ENCODE measurements at regions not wholly inside any gene's neighbourhood (a gene's known extent, or its start where the extent isn't known, plus 50 kb on each side); places are given as distances from the start of the nearest gene placed in this dataset.

DNA sequence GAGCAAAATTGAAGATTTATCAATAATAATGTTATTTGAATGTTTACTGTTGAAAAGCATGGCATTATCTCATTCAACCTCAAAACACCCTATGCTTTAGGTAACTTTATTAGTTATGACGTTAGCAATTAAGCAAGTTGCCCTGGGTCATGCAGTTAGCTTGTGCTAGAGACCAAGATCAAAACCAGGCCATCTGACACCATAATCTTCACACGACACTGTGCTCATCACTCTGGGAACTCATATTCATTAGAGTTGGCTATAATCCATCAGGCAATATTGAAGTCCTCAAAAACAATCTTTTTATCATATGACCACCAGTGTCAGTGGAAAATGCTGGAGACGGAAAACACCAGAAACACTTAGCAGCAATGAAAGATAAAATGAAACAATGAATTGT lies 253.5 kb downstream of the PCDH20 start:
- ATAC-seq (no peak), DNase-seq (no peak)
- H3K27me3 ChIP-seq (ENCODE audit: control insufficient read depth in 2 of 2, insufficient read depth in 2 of 2, low read length in 2 of 2): no peaks in the 10 kb centered on the region
- Mint-ChIP-seq H3K9me3 (peaks cover 0 to 13% (median 2%) of the 10 kb centered on the region in 11 donors), H3K27me3 (no peaks in the 10 kb centered on the region), H3K4me1 (no peaks in the 10 kb centered on the region), H3K4me3 (no peak overlapping the region), H3K27ac (no peak overlapping the region), H3K36me3 (no peaks in the 10 kb centered on the region)
- POLR2A ChIA-PET: no interaction called here
- no peaks in the 10 kb centered on the region for H3K36me3 ChIP-seq (ENCODE audit: control insufficient read depth in 2 of 3, insufficient read depth in 3 of 3, low read length in 3 of 3)
- intact Hi-C loops (cut with micrococcal nuclease): no loop called here
- CTCF ChIA-PET: no interaction called here
- H3K4me3 ChIP-seq (ENCODE audit: low read length): no peak overlapping the region
- no peaks in the 10 kb centered on the region for H3K4me1 ChIP-seq (ENCODE audit: control insufficient read depth in 2 of 2, insufficient read depth in 2 of 2, low read length in 2 of 2)
- H3K9me3 ChIP-seq (ENCODE audit: control insufficient read depth in 2 of 3, low read length in 3 of 3): no peaks in the 10 kb centered on the region
- no peak overlapping the region for H3K27ac ChIP-seq (ENCODE audit: low read depth, low read length)

DNA sequence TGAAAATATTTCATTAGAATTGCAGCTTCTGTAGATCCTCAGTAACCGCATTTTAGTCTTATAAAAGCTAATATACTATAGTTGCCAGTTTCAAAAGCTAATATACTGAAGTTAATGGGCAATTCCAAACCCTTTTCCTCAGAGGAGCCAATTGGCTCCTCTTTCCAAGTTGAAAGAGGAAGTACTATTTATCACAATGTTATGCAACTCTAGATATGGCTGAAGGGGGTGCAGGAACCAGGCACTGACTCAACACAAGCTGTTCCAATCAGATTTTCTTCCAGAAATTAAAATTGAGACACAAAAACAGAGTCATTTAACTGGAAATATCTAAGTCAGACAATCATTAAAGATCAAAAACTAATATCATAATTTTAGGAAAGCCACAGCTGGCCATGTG lies 258.9 kb downstream of the PCDH20 start:
- H3K4me1 ChIP-seq (ENCODE audit: control insufficient read depth in 2 of 2, insufficient read depth in 2 of 2, low read length in 2 of 2): no peaks in the 10 kb centered on the region
- no peaks in the 10 kb centered on the region for H3K36me3 ChIP-seq (ENCODE audit: control insufficient read depth in 2 of 3, insufficient read depth in 3 of 3, low read length in 3 of 3)
- ATAC-seq: no peak
- Mint-ChIP-seq H3K36me3 (no peaks in the 10 kb centered on the region), H3K27ac (no peak overlapping the region), H3K4me3 (no peak overlapping the region), H3K27me3 (no peaks in the 10 kb centered on the region), H3K4me1 (no peaks in the 10 kb centered on the region), H3K9me3 (peaks cover 0 to 24% (median 3%) of the 10 kb centered on the region in 11 donors)
- DNase-seq: no peak
- H3K9me3 ChIP-seq (ENCODE audit: control insufficient read depth in 2 of 3, low read length in 3 of 3): no peaks in the 10 kb centered on the region
- ChIA-PET CTCF (no interaction called here), POLR2A (no interaction called here)
- intact Hi-C loops (cut with micrococcal nuclease): no loop called here
- no peak overlapping the region for H3K27ac ChIP-seq (ENCODE audit: low read depth, low read length)
- H3K27me3 ChIP-seq (ENCODE audit: control insufficient read depth in 2 of 2, insufficient read depth in 2 of 2, low read length in 2 of 2): no peaks in the 10 kb centered on the region
- no peak overlapping the region for H3K4me3 ChIP-seq (ENCODE audit: low read length)

DNA sequence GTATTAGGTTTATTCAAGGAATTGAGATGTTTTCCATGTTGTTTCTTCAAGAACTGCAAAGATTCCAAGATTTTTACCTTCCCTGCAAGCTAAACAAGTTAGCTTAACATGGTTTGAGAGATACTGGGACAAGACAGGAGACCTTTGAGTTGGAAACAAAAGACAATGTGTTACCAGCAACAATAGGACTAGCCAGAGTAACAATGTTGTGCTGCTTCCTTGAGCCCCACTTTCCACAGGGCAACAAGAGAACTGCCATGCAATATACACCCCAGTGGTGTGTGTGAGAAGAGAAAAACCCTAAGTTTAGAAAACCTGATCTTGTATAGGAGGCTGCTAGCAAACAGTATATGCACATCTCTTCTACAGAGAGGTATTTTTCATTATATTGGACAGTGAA lies 264.6 kb downstream of the PCDH20 start:
- Mint-ChIP-seq H3K27ac (no peak overlapping the region), H3K9me3 (peaks cover 0 to 22% (median 7%) of the 10 kb centered on the region in 11 donors), H3K36me3 (no peaks in the 10 kb centered on the region), H3K4me3 (no peak overlapping the region), H3K4me1 (no peaks in the 10 kb centered on the region), H3K27me3 (no peaks in the 10 kb centered on the region)
- H3K27ac ChIP-seq (ENCODE audit: low read depth, low read length): no peak overlapping the region
- POLR2A ChIA-PET: no interaction called here
- no peak overlapping the region for H3K4me3 ChIP-seq (ENCODE audit: low read length)
- intact Hi-C loops (cut with micrococcal nuclease): no loop called here
- ATAC-seq (no peak), DNase-seq (no peak)
- CTCF ChIA-PET: no interaction called here
- H3K27me3 ChIP-seq (ENCODE audit: control insufficient read depth in 2 of 2, insufficient read depth in 2 of 2, low read length in 2 of 2): no peaks in the 10 kb centered on the region
- H3K36me3 ChIP-seq (ENCODE audit: control insufficient read depth in 2 of 3, insufficient read depth in 3 of 3, low read length in 3 of 3): no peaks in the 10 kb centered on the region
- H3K9me3 ChIP-seq (ENCODE audit: control insufficient read depth in 2 of 3, low read length in 3 of 3): no peaks in the 10 kb centered on the region
- H3K4me1 ChIP-seq (ENCODE audit: control insufficient read depth in 2 of 2, insufficient read depth in 2 of 2, low read length in 2 of 2): no peaks in the 10 kb centered on the region

DNA sequence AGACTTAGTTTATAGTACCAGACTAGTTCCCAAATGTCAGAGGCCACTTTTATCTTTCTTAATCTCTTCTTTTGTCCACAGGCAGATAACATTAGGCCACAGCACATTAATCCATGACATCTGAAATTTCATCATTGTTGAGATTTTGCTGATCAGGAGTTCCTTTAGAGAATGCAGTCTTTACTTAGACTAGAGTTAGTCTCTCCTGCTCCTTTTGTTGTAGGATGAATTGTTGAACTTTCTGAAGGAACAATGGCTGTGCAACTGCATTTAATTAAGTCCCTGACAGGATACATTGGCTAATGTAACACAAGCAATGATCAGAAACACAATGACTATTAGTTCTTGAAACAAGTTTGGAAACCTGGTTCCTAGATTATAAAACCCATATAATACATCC lies 266.3 kb downstream of the PCDH20 start:
- DNase-seq (no peak), ATAC-seq (no peak)
- no peaks in the 10 kb centered on the region for H3K36me3 Mint-ChIP-seq
- H3K27ac ChIP-seq (ENCODE audit: low read depth, low read length): no peak overlapping the region
- H3K4me1 Mint-ChIP-seq: no peaks in the 10 kb centered on the region
- no peaks in the 10 kb centered on the region for H3K4me1 ChIP-seq (ENCODE audit: control insufficient read depth in 2 of 2, insufficient read depth in 2 of 2, low read length in 2 of 2)
- no peaks in the 10 kb centered on the region for H3K27me3 Mint-ChIP-seq
- H3K27ac Mint-ChIP-seq: no peak overlapping the region
- H3K4me3 ChIP-seq (ENCODE audit: low read length): no peak overlapping the region
- intact Hi-C loops (cut with micrococcal nuclease): no loop called here
- H3K36me3 ChIP-seq (ENCODE audit: control insufficient read depth in 2 of 3, insufficient read depth in 3 of 3, low read length in 3 of 3): no peaks in the 10 kb centered on the region
- H3K4me3 Mint-ChIP-seq: no peak overlapping the region
- no peaks in the 10 kb centered on the region for H3K27me3 ChIP-seq (ENCODE audit: control insufficient read depth in 2 of 2, insufficient read depth in 2 of 2, low read length in 2 of 2)
- POLR2A ChIA-PET: no interaction called here
- H3K9me3 ChIP-seq (ENCODE audit: control insufficient read depth in 2 of 3, low read length in 3 of 3): peaks cover 0 to 6% (median 0%) of the 10 kb centered on the region in 3 experiments
- CTCF ChIA-PET: no interaction called here
- peaks cover 1 to 22% (median 11%) of the 10 kb centered on the region in 11 donors for H3K9me3 Mint-ChIP-seq

DNA sequence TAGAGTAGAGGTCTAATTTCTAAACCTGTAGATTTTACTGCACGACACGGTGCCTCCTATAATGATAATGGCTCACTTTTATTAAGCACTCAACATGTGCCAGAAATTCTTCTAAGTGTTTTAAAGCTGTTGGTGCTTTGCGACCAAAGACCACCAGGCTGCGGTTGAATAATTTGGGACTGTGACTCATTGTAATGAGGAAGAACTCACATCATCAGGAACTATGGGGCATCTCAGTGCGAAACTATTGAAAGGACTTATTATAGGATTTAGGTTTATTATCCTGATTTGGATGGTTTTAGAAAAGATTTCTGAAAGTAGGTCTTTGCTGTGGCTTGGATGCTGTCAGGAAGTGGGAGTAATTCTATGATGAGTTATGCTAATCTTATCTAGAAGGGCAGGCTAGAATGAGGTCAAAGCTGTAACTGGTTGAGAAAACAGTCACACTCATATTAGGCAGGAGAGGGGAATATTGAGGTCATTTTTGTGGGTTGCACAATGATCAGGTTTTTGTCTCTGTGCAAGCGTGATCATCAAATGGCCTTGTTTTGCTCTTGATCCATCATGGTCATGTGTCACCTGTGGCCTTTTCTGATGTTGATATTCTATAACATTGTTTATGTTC lies 266.8 kb downstream of the PCDH20 start:
- no peak overlapping the region for H3K27ac ChIP-seq (ENCODE audit: low read depth, low read length)
- no peaks in the 10 kb centered on the region for H3K36me3 ChIP-seq (ENCODE audit: control insufficient read depth in 2 of 3, insufficient read depth in 3 of 3, low read length in 3 of 3)
- no peak for DNase-seq
- ATAC-seq: no peak
- no peaks in the 10 kb centered on the region for H3K4me1 ChIP-seq (ENCODE audit: control insufficient read depth in 2 of 2, insufficient read depth in 2 of 2, low read length in 2 of 2)
- ChIA-PET CTCF (interaction anchor here (0.6 kb wide), 1 partner anchor 1091 kb away, joined by 4 read pairs; no protein-coding TSS in a partner anchor), POLR2A (no interaction called here)
- Mint-ChIP-seq H3K27me3 (no peaks in the 10 kb centered on the region), H3K27ac (no peak overlapping the region), H3K4me1 (no peaks in the 10 kb centered on the region), H3K4me3 (no peak overlapping the region), H3K36me3 (peaks cover 0 to under 1% (median 0%) of the 10 kb centered on the region in 5 donors), H3K9me3 (peaks cover 1 to 23% (median 11%) of the 10 kb centered on the region in 11 donors)
- intact Hi-C loops (cut with micrococcal nuclease): no loop called here
- no peaks in the 10 kb centered on the region for H3K27me3 ChIP-seq (ENCODE audit: control insufficient read depth in 2 of 2, insufficient read depth in 2 of 2, low read length in 2 of 2)
- H3K4me3 ChIP-seq (ENCODE audit: low read length): no peak overlapping the region
- H3K9me3 ChIP-seq (ENCODE audit: control insufficient read depth in 2 of 3, low read length in 3 of 3): peaks cover 0 to 6% (median 0%) of the 10 kb centered on the region in 3 experiments

DNA sequence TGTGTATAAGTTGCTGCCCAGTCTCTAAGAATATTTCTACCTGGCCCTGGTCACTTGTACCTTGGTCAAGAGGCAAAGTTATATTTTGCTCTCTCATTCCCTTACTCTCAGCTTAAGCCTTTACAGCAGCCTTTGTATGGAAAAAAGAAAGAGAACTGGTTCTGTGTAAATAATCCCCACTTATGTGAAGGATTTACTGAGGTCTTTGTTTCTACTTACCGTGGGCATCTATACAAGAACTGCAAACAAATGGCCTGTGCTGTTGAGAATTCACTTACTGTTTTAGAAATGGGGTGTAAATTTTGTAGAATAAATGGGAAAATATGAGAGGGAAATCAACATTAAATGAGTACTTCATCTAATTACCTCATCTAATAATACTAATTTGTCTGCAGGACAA lies 267.4 kb downstream of the PCDH20 start:
- intact Hi-C loops (cut with micrococcal nuclease): no loop called here
- Histone ChIP-seq H3K36me3 (ENCODE audit: control insufficient read depth in 2 of 3, insufficient read depth in 3 of 3, low read length in 3 of 3) (no peaks in the 10 kb centered on the region), H3K9me3 (ENCODE audit: control insufficient read depth in 2 of 3, low read length in 3 of 3) (peaks cover 0 to 6% (median 0%) of the 10 kb centered on the region in 3 experiments), H3K27ac (ENCODE audit: low read depth, low read length) (no peak overlapping the region), H3K4me1 (ENCODE audit: control insufficient read depth in 2 of 2, insufficient read depth in 2 of 2, low read length in 2 of 2) (no peaks in the 10 kb centered on the region), H3K27me3 (ENCODE audit: control insufficient read depth in 2 of 2, insufficient read depth in 2 of 2, low read length in 2 of 2) (no peaks in the 10 kb centered on the region), H3K4me3 (ENCODE audit: low read length) (no peak overlapping the region)
- peaks cover 1 to 21% (median 9%) of the 10 kb centered on the region in 11 donors for H3K9me3 Mint-ChIP-seq
- ATAC-seq (no peak), DNase-seq (no peak)
- H3K27ac Mint-ChIP-seq: no peak overlapping the region
- ChIA-PET POLR2A (no interaction called here), CTCF (no interaction called here)
- H3K36me3 Mint-ChIP-seq: peaks cover 0 to 4% (median 0%) of the 10 kb centered on the region in 5 donors
- H3K27me3 Mint-ChIP-seq: no peaks in the 10 kb centered on the region
- H3K4me1 Mint-ChIP-seq: no peaks in the 10 kb centered on the region
- no peak overlapping the region for H3K4me3 Mint-ChIP-seq

DNA sequence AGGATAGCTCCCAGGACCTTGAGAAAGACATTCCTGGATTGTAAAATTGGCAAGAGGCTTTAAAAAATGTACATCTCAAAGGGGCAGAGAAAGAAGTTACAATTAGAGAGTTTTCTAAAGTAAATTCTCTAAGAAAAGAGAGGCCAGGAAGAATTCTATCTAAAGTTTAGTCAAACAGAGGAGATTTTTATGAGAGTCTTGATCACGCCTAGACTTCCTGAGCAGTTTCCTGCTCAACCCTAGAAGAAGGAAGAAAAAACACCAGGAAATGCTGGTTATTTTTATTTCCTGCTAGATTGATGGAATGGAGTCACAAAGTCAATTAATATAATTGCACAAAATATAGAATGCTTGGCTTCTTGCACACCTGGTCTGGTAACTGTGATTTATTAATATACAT lies 269.1 kb downstream of the PCDH20 start:
- H3K36me3 ChIP-seq (ENCODE audit: control insufficient read depth in 2 of 3, insufficient read depth in 3 of 3, low read length in 3 of 3): no peaks in the 10 kb centered on the region
- Mint-ChIP-seq H3K4me3 (no peak overlapping the region), H3K9me3 (peaks cover 2 to 27% (median 11%) of the 10 kb centered on the region in 11 donors), H3K27ac (no peak overlapping the region), H3K36me3 (peaks cover 0 to 4% (median 0%) of the 10 kb centered on the region in 5 donors), H3K4me1 (no peaks in the 10 kb centered on the region), H3K27me3 (no peaks in the 10 kb centered on the region)
- H3K4me1 ChIP-seq (ENCODE audit: control insufficient read depth in 2 of 2, insufficient read depth in 2 of 2, low read length in 2 of 2): no peaks in the 10 kb centered on the region
- DNase-seq (no peak), ATAC-seq (no peak)
- H3K4me3 ChIP-seq (ENCODE audit: low read length): no peak overlapping the region
- intact Hi-C loops (cut with micrococcal nuclease): no loop called here
- H3K27me3 ChIP-seq (ENCODE audit: control insufficient read depth in 2 of 2, insufficient read depth in 2 of 2, low read length in 2 of 2): no peaks in the 10 kb centered on the region
- peaks cover 0 to 6% (median 0%) of the 10 kb centered on the region in 3 experiments for H3K9me3 ChIP-seq (ENCODE audit: control insufficient read depth in 2 of 3, low read length in 3 of 3)
- ChIA-PET CTCF (no interaction called here), POLR2A (no interaction called here)
- H3K27ac ChIP-seq (ENCODE audit: low read depth, low read length): no peak overlapping the region
